Kasumi-1 (cell line): ENCODE measurements at regions not wholly inside any gene's neighbourhood (a gene's known extent, or its start where the extent isn't known, plus 50 kb on each side); places are given as distances from the start of the nearest gene placed in this dataset.
"Not testable (repeated sequence)": the region's sequence is repeated elsewhere in the genome, so short reads cannot be mapped to it uniquely, and the experiment has no call there.

Experiments
- DNase-seq, 2 experiments: peaks; one replicate each; lab custom pipeline; 2025; lab: John Stamatoyannopoulos, UW

DNA sequence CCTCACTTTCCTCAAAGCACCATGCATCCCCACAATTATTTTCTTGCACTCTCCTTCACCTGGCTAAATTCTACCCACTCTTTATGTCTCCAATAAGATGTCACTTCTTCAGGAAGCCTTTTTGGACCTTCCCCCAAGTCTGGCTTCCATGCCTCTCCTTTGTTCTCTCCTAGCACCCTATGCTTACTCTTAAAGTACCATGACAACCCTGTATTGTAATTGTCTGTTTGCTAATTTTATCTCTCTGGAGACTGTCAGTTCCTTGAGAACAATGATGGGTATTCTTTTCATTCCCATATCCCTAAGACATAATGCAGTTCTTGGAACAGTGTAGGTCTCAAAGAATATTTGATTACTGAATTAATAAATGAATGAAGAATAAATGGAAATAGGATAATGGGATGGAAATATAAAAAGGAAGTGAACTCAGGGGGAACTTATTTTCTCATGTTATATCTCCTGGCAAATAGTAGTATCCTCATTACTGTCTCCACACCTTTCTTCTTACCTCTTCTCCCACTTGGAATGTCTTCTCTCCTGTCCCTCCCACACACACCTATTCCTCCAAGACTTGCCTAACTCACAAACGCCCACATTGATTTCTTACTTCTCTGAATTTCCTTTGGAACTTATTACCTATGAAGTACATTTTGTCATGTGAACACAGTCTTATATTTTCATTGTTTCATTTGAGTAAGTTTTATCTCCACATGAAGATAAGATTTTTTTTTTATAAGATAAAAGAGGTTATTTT, 499.1 kb downstream of the NFIB start:
- no peak for DNase-seq

DNA sequence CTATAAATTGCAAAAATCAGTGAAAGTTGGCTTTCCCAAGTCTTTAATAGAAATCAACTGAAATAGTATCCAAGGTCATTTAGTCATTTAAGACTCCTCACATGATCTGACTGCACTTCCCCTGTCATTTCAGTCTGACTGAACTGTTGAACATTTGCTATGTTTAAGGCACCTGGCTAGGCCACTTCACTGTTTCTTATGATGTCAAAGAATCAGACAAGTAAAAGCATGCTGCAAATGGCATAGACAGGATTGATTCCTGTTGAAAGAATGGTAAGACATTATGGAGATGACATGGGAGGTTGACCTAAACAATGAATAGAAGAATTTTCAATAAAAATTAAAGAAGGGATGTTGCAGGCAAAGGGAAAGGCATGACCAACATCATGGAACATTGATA, 502.1 kb downstream of the NFIB start:
- DNase-seq: no peak

DNA sequence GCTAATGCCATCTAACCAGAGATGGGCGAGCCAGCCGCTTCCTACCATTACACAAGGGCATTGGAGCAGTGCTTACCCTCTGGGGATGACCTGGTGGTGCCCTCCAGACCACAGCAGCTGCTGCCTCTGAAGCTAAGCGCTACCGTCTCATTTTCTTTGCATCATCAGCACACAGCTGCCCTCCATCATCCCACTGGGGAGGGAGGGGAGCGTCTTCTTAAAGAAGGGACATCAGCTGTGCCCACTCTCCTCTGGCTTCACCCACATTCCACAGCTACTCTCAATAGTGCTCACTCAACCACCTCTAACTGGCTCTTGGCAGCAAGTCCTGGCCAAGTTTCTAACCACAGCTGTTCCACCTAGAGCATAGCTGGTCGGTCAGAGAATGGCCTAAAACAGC, 503.4 kb downstream of the NFIB start:
- no peak for DNase-seq

DNA sequence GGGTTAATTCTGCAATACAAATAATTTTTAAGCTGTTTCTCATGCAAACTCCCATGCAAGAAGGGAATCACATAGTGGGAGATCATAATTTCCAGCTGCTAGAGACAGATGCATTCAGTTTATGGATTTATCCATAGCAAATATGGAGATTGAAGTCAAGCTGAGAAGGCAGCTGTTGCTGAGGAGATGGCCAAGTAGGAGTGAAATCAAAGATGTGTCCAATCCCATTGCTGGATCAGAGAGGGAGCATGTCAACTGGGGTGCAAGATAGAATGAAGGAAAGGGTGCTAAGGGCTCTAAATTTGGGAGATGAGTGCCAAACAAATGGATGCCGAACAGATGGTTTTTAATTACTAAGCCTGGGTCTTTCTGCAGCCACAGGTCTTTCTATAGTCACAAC, 504.5 kb downstream of the NFIB start:
- no peak for DNase-seq

DNA sequence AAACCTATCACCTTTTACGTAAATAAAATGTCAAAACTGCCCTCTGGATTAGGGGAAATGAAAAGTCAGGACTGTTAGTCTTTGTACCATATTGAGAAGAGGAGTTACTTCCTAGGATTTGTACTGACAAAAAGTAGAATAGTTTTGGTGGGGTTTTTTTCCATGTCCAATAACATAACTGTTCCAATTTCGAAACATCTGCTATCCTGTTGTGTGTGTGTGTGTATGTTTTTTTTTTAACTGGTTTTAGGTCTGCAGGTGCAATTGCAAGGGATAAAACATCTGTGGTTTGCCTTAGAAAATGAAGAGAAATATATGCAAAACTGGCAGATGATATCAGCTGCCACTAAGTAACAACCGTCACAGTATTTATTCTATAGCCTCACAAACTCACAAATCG, 506.8 kb downstream of the NFIB start:
- no peak for DNase-seq

DNA sequence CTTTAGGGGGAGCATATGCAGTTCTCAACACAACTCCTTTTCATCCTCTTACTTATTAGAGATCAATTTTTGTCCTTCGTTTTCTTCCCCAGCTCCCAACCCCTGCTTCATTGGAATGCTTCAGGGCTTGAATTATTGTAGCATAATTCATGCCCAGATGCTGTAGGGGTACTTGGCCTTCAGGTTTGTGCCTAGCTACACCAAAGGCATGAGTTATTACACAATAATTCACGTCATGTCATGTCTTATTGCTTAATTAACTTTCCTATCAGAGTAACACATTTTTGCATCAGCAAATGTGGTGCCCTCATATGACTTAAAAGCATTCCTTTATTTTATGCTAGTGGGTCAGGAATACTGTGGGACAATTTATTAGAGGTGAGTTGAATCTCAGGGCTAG, 507.2 kb downstream of the NFIB start:
- DNase-seq: no peak

DNA sequence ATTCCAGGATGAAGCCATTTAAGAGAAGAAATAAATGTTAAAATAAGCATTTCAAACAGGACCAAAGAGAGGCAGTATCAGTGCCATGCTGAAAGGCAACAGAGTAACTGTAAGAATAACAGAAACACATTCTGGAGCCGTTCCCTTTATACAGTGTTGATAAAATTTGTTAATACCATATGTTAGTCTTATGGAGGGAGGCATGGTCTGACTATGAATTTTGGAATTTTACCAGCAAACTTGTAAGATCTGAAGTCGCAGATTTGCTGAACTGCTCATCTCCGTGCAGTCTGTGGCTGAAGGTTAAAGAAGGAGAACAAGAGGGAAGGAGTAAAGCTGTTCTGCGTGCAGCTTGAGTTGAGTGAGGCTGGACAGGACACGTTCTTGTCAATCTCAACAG, 508.4 kb downstream of the NFIB start:
- DNase-seq: no peak

DNA sequence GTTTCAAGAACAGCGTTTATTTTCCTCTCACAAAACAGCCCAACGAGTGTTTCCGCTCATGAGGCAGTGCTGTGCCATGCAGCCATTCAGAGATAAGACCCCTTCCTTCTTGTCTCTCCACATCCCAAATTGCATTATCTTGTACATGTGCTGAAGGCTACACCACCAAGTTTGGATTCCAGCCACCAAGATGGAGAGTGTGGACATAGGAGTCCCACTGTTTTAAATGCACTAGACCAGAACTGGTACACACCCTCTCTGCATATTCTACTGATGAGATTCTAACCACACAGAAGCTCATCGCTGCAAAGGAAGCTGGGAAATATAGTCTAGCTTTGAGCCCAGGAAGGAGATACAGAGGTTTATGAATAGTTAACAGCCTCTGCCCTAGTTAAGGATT, 509.4 kb downstream of the NFIB start:
- no peak for DNase-seq

DNA sequence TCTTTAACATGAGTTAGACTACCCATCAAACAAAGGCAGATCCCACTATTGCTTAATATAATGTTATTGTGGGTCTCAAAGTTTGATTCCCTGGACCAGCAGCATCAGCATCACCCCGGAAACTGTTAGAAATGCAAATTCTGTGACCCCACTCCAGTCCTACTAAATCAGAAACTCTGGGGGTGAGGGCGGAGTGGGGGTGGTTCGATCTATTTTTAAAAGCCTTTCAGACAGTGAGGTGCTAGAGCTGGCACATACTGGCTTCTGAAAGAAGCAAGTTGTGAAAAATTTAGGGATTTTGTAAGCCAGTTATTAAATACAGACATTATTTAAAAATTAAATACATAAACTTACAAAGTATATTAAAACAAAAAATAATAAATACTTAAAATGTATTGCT, 513.2 kb downstream of the NFIB start:
- DNase-seq: no peak

DNA sequence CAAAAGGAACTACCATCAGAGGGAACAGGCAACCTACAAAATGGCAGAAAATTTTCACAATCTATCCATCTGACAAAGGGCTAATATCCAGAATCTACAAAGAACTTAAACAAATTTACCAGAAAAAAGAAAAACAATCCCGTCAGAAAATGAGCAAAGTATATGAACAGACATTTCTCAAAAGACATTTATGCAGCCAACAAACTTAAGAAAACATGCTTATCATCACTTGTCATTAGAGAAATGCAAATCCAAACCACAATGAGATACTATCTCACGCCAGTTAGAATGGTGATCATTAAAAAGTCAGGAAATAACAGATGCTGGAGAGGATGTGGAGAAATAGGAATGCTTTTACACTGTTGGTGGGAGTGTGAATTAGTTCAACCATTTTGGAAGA, 516.2 kb downstream of the NFIB start:
- not testable (repeated sequence) for DNase-seq

DNA sequence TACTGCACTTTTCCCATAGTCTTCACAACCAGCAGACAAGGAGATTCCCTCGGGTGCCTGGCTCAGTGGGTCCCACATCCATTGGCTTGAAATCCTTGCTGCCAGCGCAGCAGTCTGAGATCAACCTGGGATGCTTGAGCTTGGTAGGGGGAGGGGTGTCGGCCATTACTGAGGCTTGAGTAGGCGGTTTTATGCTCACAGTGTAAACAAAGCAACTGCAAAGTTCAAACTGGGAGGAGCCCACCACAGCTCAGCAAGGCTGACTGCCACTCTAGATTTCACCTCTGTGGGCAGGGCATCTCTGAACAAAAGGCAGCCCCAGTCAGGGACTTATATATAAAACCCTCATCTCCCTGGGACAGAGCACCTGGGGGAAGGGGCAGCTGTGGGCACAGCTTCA, 512.3 kb upstream of the MPDZ start:
- no peak for DNase-seq

DNA sequence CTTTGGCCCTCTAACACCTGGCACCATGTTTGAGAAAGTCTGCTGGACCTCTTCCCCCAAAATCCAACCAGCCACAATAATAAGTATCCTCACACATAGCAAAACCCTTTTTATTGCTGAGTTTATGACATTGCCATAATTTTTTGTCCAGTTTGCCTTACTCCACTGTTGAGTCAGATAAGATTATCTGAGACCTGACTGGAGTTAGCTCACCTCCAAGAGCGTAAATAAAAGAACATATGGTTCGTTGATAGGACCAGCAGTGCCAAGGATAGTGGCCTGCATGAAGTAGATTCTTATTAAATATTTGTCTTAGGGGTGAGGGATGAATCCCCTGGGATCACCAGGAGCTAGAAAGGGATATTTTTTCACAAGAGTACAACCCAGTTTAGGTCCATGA, 510.6 kb upstream of the MPDZ start:
- DNase-seq: no peak

DNA sequence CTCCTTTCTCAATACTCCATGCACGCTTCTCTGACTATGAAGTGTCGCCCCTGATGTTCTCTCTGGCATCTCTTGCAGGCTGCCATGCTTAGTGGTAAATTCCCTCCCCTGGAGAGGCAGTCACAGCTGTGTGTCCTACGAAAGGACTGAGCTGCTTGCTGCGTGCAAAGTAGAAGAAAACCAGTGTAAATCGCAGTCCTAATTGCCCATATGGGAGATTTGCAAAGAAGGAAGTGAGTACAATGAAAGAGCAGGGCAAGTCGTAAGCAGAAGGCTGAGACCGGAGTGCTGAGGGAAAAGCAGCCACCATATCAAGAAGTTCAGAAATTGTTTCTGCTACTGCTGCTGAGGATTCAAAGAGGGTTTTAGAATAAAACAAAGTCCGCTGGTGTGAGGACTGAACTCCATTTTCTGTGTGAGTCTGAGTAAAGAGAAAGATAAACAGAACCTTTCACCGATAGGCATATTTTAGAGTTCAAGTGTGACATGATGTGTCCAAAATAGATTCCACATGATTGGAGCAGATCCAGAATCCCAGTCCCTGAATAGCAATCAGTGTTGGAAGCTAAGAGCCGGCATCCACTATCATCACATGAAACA, 507.8 kb upstream of the MPDZ start:
- DNase-seq: no peak

DNA sequence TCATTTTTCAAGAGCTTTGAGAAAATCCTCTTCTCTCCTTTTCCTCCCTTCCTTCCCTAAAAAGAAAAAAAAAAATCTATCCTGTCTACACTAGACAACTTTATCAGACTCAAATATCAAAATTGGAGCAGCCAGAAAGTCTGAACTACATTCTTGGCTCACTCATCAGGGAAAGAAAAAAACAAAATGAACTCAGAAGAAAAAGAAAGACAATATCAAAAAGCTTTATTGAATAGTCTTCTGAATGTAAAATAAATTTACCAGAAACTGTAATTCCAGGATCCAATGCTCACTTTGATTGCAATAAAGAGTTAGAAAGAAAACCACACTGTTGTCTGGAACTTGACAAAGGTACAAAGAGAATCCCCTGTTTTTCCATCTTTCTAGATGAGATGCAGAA, 507.2 kb upstream of the MPDZ start:
- no peak for DNase-seq

DNA sequence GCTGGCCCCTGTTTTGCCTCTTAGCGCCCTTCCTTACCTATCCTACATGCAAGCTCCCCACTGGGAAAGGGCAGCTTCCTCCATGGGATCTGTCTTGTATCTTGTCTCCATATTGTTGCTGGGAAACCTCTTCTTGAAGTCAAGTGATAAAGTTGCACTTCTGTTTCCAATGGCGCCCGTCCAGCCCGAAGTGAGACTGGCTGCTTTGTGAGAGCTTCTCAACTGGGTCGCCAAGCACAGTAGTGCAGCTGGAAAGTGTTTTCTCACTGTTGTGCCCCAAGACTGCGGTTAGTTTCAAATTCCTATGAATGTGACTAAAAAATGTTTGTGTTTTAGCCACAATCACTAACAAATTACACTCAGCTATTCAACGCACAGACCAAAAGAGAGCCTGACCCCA, 506.6 kb upstream of the MPDZ start:
- no peak for DNase-seq

DNA sequence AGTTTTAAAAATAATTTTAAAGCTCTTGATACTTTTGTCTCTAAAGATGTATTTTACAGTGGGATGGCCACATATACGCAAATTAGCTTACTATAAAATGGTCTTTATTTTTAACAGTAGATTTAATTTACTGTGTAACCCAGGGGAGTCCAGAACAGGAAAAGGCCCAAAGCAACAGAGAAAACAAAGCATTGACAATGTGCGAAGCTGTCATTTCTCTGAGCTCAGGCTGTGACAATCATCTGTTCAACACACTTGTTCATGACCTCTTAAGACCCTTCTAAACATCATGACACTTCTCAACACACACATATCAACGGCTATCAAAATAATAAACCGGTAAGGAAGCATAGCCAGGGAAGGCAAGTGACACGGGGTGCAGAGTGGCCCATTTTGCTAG, 499.6 kb upstream of the MPDZ start:
- no peak for DNase-seq

DNA sequence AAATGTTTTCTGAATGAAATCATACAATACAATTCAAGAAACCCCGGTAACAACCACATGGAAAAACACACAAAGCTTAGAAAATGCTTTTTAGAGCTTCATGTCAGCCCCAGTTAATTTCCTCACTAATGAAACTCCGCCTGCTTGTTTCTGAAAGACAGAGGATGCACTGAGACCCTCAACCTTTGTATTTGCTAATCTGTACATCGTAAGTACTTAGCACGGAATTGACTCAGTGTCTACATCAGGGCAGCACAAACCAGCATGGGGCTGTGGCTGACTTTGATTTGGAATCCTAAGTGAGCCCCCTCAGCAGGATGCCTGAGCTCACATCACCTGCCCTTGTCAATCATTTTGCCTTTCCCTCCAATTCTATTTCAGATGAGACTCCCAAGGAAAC, 499.1 kb upstream of the MPDZ start:
- no peak for DNase-seq

DNA sequence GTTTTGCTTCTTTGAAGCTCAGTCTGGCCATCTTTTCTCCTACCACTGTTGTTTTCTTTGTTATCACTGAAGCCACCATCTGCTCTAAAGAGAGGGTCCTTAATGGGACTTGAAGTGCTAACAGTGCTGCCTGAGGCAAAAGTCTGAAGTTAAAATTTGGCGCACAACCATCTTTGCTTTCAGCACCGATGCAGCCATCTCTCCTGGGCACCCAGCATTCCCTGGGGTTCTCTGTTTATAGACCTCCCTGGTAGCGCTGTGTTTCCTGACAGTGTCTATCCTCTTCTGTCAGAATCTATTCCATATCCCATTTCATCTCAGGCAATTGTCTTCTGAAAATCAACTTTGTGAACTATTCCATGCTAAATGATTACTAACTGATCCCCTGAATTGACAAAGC, 491.5 kb upstream of the MPDZ start:
- no peak for DNase-seq

DNA sequence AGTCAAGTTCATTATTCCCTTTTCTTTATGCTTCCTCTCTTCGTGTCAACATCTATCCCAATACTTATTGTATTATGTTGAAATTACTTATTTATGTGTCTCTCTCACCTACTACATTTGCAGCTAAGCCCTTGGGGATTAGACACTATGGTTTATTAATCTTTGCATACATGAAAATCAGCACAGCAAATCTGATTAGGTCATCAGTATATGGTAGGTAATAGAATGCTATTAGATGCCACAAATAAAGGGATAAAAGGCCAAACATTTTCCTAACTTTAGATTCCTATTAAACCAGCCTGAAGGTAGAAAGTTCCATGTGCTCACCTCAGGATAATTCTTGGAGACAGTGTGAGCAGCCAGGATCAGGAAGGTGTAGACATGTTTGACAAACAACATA, 490.1 kb upstream of the MPDZ start:
- DNase-seq: no peak

DNA sequence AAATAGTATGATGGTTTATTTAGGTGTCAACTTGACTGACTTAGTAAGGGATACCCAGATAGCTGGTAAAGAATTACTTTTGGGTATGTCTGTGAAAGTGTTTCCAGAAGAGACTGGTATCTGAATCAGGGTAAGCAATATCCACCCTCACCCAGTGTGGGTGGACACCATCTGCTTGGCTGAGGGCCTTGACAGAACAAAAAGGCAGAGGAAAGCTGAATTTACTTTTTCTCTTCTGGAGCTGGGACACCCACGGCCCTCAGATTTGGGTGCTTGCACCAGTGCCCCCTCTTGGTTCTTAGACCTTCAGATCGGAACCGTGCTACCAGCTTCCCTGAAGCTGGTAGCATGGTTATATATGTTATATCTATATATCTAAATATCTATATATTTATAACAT, 489.5 kb upstream of the MPDZ start:
- no peak for DNase-seq

DNA sequence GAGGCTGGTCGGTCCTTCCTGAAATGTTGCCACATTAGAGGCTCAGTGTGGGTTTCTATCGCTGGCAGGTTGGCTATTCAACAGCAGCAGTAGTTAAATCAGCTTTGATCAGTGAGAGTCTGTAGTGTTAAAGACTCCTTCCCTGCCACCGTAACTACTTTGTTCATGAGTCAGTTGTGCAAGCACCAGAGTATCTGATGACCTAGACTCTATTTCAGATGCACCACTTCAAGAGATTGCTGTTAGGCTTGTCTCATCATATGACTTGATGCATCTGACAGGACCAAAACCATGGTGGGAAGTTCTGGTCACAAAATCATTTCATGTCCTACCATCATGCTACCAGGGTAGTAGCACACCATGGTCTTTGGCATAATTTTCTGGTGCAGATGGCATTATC, 482.7 kb upstream of the MPDZ start:
- DNase-seq: no peak

DNA sequence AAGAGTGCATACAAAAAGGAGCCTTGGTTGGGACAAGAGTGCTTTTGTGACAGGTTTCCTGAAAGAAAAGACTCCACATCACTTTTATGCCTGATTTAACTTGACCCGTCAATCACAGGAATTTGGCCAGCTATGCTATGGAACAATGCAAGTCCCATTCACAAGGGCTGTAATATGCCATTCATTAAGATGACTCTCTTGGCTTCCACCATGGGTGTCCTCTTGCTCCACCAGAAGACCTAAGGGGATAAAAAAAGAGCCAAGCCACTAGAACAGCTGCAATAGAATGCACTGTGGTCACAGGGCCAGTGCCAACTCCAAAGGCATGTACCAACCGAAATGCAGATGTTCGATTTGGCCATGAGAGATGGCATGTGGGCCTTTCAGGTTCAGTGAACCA, 480.1 kb upstream of the MPDZ start:
- DNase-seq: no peak

DNA sequence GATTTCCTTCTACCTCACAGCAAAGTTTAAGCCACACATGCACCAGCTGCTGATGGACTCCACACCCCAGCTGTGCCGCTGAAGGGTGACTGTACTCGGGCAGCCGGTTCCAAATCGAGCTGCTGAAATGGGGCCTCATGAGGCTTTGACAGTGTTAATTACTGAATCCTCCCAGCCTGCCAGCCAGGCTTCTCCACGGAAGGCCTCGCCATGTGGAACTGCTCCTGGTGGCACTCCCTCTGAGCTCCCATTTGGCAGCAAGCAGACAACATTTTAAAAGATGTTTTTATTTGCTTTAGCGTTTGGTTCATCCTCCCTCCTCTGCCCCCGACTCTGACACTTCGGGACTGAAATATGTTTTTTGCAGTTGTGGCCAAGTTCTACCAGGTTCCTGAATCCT, 479.4 kb upstream of the MPDZ start:
- no peak for DNase-seq

DNA sequence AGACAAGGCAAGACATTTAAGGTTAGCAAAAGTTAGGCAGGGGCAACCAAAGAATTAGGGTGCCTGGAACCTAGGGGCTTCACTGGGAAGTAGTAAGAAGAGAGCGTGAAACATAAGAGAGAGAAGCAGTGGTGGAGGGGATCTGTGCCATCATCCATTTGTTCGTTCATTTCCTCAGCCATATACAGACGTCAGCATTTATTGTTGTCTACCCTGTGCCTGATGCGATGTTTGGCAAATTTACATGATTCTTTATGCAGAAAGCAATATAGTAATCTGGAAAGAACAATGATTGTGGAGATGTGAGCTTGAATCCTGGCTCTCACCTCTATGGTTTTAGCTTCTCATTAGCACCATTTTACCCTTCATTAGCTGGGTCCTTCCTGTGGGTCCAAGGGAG, 477.5 kb upstream of the MPDZ start:
- no peak for DNase-seq
